ENCODE measurements at regions not wholly inside any gene's neighbourhood (a gene's known extent, or its start where the extent isn't known, plus 50 kb on each side); places are given as distances from the start of the nearest gene placed in this dataset.

DNA sequence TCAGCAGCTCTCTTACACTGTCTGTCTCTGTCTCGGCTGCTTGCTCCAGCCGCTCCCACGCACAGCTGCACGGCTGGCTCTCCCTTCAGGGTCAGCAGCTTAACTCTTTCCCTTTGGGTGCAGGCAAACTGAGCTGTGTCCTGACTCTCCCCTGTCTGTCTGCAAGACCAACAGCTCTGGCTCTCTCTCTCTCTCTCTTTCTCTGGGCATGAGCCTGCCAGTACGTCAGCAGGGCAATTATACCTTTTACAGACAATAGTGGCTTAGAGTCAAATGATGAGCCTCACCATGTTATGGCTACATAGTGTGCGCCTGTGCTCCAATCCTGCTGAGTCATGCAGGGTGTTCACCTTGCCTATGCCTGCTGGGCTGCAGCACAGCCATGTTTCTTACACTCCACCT lies 120.5 kb upstream of the DDHD1 start:
- POLR2A ChIA-PET = no interaction called here
- TF ChIP-seq, protein P1, sequence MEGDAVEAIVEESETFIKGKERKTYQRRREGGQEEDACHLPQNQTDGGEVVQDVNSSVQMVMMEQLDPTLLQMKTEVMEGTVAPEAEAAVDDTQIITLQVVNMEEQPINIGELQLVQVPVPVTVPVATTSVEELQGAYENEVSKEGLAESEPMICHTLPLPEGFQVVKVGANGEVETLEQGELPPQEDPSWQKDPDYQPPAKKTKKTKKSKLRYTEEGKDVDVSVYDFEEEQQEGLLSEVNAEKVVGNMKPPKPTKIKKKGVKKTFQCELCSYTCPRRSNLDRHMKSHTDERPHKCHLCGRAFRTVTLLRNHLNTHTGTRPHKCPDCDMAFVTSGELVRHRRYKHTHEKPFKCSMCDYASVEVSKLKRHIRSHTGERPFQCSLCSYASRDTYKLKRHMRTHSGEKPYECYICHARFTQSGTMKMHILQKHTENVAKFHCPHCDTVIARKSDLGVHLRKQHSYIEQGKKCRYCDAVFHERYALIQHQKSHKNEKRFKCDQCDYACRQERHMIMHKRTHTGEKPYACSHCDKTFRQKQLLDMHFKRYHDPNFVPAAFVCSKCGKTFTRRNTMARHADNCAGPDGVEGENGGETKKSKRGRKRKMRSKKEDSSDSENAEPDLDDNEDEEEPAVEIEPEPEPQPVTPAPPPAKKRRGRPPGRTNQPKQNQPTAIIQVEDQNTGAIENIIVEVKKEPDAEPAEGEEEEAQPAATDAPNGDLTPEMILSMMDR (IDR thresholded peaks at IDR 0.05; ENCODE audit: control extremely low read depth, extremely low read depth, low read depth, missing control alignments) = no peak

DNA sequence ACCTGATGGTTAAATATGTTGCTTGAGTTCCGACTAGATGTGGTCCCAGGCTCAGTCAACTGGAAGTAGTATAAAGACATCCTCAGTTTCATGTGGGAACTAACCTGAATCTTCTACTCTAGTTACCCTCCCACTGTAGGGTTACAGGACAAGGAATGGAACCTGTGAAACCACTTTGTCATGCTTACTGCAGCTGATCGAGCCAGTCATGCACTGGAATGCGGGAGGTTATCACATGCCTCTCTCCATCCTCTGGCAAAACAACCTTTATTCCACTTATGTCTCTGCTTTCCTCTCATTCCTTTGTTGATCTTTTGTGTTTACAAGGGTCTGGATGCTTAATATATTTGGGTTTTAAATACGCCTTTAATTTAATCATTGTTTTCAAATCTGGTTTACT lies 111.9 kb upstream of the DDHD1 start:
- ChIA-PET POLR2A (no interaction called here), CTCF (no interaction called here)
- TF ChIP-seq, protein P1 (IDR thresholded peaks at IDR 0.05; ENCODE audit: control extremely low read depth, extremely low read depth, low read depth, missing control alignments) = no peak
- no peak for DNase-seq (ENCODE audit: extremely low spot score)

More for the DNA sequence above, 120.5 kb upstream of the DDHD1 start:
- CTCF ChIA-PET = interaction anchor here (1.4 to 1.7 kb wide), 2 partner anchors 11 to 22 kb away, joined by 5 to 6 read pairs; no protein-coding TSS in a partner anchor
- no peak for DNase-seq (ENCODE audit: extremely low spot score)

DNA sequence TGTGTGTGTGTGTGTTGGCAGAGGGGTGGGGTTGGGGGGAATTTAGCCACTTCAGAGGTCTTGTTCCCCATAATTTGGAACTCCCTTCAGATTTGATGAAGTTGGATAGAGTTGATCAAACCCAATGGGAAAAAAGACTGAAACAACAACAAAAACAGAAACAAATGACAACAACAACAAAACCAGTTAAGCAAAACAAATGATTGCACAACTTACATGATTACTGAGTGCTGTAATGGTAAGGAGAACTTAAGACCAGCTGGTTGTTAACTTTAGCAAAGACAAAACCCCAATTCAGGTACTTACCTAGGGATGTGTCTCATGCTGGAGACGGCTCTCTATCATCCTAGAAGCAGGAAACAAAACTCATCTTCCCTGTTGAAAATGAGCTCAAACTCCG lies 107.8 kb upstream of the DDHD1 start:
- no peak for DNase-seq (ENCODE audit: extremely low spot score)
- ChIA-PET CTCF (interaction anchor here (0.9 to 1.8 kb wide), 3 partner anchors 11 to 13 kb away, joined by 3 to 7 read pairs (median 4); no protein-coding TSS in a partner anchor), POLR2A (no interaction called here)
- TF ChIP-seq, protein P1 (IDR thresholded peaks at IDR 0.05; ENCODE audit: control extremely low read depth, extremely low read depth, low read depth, missing control alignments) = no peak

DNA sequence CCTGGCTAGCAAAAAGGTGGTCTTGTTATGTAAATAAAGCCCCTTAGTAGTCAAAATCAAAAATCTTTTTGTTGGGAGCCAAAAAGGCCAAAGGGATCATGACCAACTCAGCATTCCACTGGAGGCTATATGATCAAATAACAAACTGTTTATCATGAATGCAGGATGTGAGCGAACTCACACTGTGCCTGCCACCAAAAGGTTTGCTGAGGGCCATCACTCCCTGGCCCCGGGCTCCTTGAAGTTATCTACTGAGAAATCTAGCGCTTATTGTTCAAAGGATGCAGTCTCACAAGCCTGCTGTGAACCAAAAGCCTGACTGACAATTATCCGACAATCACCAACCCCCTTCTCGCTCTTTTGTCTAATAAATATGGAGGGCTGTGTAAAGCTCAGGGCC lies 107.2 kb upstream of the DDHD1 start:
- POLR2A ChIA-PET = no interaction called here
- CTCF ChIA-PET = interaction anchor here (1.8 kb wide), 1 partner anchor 12 kb away, joined by 7 read pairs; no protein-coding TSS in a partner anchor
- TF ChIP-seq, protein P1 (IDR thresholded peaks at IDR 0.05; ENCODE audit: control extremely low read depth, extremely low read depth, low read depth, missing control alignments) = no peak
- DNase-seq (ENCODE audit: extremely low spot score) = no peak

DNA sequence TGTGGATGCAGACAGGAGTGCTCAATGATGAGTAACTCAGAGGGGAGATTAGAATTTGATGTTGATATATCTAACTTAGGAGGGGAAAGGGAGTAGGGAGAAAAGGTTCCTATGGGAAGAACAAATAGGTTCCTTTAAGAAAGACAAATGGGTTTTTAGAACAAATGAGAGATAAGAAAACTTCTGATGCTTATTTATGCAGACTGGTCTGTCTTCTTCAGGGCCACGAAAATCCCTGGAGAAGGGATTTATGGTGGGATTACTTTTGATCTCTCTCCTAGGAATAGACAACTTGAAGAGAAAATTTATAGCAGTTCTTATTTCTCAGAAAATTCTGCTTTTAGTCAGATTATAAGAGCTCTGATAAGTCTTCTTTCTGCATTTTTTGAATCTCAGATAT lies 99.0 kb upstream of the DDHD1 start:
- ChIA-PET CTCF (no interaction called here), POLR2A (no interaction called here)
- DNase-seq (ENCODE audit: extremely low spot score) = no peak
- TF ChIP-seq, protein P1 (IDR thresholded peaks at IDR 0.05; ENCODE audit: control extremely low read depth, extremely low read depth, low read depth, missing control alignments) = no peak

DNA sequence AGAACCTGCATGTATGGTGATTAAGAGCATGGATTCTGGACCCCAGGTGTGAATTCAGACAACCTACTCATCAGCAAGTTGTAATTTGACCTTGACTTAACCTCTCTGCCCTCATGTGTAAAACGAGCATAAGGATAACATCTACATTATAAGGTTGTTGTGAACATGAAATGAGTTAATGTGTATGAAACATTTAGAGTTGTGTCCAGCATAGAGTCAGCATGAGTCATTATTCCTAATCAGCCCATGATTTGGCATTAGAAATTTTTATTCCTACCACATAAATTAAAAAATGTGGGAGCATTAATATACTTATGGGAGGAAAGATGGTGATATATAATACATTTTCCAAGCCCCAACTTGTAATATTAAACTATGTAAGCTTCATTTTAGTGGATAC lies 95.9 kb upstream of the DDHD1 start:
- ChIA-PET POLR2A (no interaction called here), CTCF (interaction anchor here (0.9 to 1.1 kb wide), 2 partner anchors 9 to 12 kb away, joined by 3 read pairs; no protein-coding TSS in a partner anchor)
- TF ChIP-seq, protein P1 (IDR thresholded peaks at IDR 0.05; ENCODE audit: control extremely low read depth, extremely low read depth, low read depth, missing control alignments) = no peak
- DNase-seq (ENCODE audit: extremely low spot score) = no peak

Measured in GM10248 (cell line).